NCI-H526 (cell line): ENCODE measurements at regions not wholly inside any gene's neighbourhood (a gene's known extent, or its start where the extent isn't known, plus 50 kb on each side); places are given as distances from the start of the nearest gene placed in this dataset.

ENCODE experiments used
- DNase-seq, 2 experiments: peaks; one replicate each; lab custom pipeline; 2025; lab: John Stamatoyannopoulos, UW

- DNase-seq: no peak
Measured at GRCh38 chr10:112871021-112871420, 79.0 kb upstream of the TCF7L2 start.

- DNase-seq: peak in 1 of 2 experiments; percentile 14
Measured at GRCh38 chr10:112872728-112873127, 77.3 kb upstream of the TCF7L2 start.

GRCh38 chr10:112873541-112873940, 76.5 kb upstream of the TCF7L2 start:
- no peak for DNase-seq

- no peak for DNase-seq
Measured at GRCh38 chr10:112874982-112875381, 75.1 kb upstream of the TCF7L2 start.

GRCh38 chr10:112875476-112876267, 74.4 kb upstream of the TCF7L2 start:
- DNase-seq: no peak

- no peak for DNase-seq
Measured at GRCh38 chr10:112880633-112881530, 69.2 kb upstream of the TCF7L2 start.

GRCh38 chr10:112883360-112884178, 66.5 kb upstream of the TCF7L2 start:
- DNase-seq: no peak

- DNase-seq: no peak
Measured at GRCh38 chr10:112884179-112884504, 65.9 kb upstream of the TCF7L2 start.

- DNase-seq: no peak
Measured at GRCh38 chr10:112886463-112886862, 63.6 kb upstream of the TCF7L2 start.

- no peak for DNase-seq
Measured at GRCh38 chr10:112887968-112888367, 62.1 kb upstream of the TCF7L2 start.

GRCh38 chr10:112895292-112895691, 54.8 kb upstream of the TCF7L2 start:
- DNase-seq: no peak

GRCh38 chr10:112896273-112896672, 53.8 kb upstream of the TCF7L2 start:
- no peak for DNase-seq

- DNase-seq: peak in 1 of 2 experiments; percentile 27
Measured at GRCh38 chr10:112896722-112897121, 53.3 kb upstream of the TCF7L2 start.

GRCh38 chr10:112898540-112899390, 51.3 kb upstream of the TCF7L2 start:
- DNase-seq: no peak

- no peak for DNase-seq
Measured at GRCh38 chr10:112899391-112900065, 50.5 kb upstream of the TCF7L2 start.
